Upper lobe of left lung (tissue), 6 donors: ENCODE measurements at regions not wholly inside any gene's neighbourhood (a gene's known extent, or its start where the extent isn't known, plus 50 kb on each side); places are given as distances from the start of the nearest gene placed in this dataset.
A peak's percentile ranks its signal among the peaks of the same experiment; 100 is the strongest.

ENCODE experiments used
- ATAC-seq, 2 donors: fragments of 200-7000 bp; cut with Tn5 transposase; one replicate each; pipeline ENCODE4 v1.9.1; 2022; ENCODE audit warnings: mild to moderate bottlenecking in 2 of 2, moderate library complexity in 2 of 2; ENCODE audit not compliant: low FRiP score in 2 of 2
- DNase-seq, 2 donors: peaks; one replicate each; pipeline ENCODE4 v3.0.0-alpha.2; 2019 to 2020
- H3K27ac ChIP-seq, 4 donors: fragments of 200-600 bp; sonication (generic); one replicate each; pipeline ENCODE4 v1.5.1; 2016 to 2019
- H3K27me3 ChIP-seq, 4 donors: fragments of 200-600 bp; sonication (generic); one replicate each; pipeline ENCODE4 v1.5.1; 2017 to 2019
- H3K36me3 ChIP-seq, 4 donors: fragments of 200-600 bp; sonication (generic); one replicate each; pipeline ENCODE4 v1.5.1; 2016 to 2019
- H3K4me1 ChIP-seq, 4 donors: fragments of 200-600 bp; sonication (generic); one replicate each; pipeline ENCODE4 v1.5.1; 2018 to 2019
- H3K4me3 ChIP-seq, 4 donors: fragments of 200-600 bp; sonication (generic); one replicate each; pipeline ENCODE4 v1.5.1; 2017 to 2019; ENCODE audit warnings: mild to moderate bottlenecking in 2 of 4, moderate library complexity in 1 of 4
- H3K9me3 ChIP-seq, 4 donors: fragments of 200-600 bp; sonication (generic); one replicate each; pipeline ENCODE4 v1.5.1; 2018 to 2019
- EP300 ChIP-seq, 4 donors: sonication (generic); formaldehyde crosslinking; IDR thresholded peaks; one replicate each; pipeline ENCODE4 v1.5.1; 2017; ENCODE audit warnings: antibody characterized with exemption in 4 of 4, control low read depth in 2 of 4
- POLR2A ChIP-seq, 4 donors: fragments of 450-650 bp; IDR thresholded peaks; one replicate each; pipeline ENCODE4 v1.5.1; 2016 to 2017; ENCODE audit warnings: antibody characterized with exemption in 4 of 4, mild to moderate bottlenecking in 2 of 4
- POLR2AphosphoS5 ChIP-seq, 2 donors: sonication (generic); formaldehyde crosslinking; IDR thresholded peaks; one replicate each; pipeline ENCODE4 v1.5.1; 2017; ENCODE audit warnings: antibody characterized with exemption in 2 of 2
- WGBS, 2 donors: methylation state at CpG; one replicate each; pipeline ENCODE4 v1.1.5; 2017 to 2018; 5-methylcytosine and 5-hydroxymethylcytosine counted together
- TF ChIP-seq, protein P1 (sequence below), 6 experiments: fragments of 450-650 bp in 4 of 6; fragments of 200-600 bp in 2 of 6; sonication (generic) in 2 of 6; IDR thresholded peaks; one replicate each; pipeline ENCODE4 v1.5.1; 2016 to 2019; ENCODE audit warnings: antibody characterized with exemption in 6 of 6
- donor health status: DM: no; HTN: no; CAD: no; lungs with moderate emphysema.
- donor health status: DM: no; HTN: yes; CAD: no; lungs with severe emphysema.

- Histone ChIP-seq H3K9me3 (no peaks in the 10 kb centered on the region), H3K4me3 (no peak overlapping the region), H3K27me3 (no peaks in the 10 kb centered on the region), H3K27ac (no peak overlapping the region), H3K36me3 (no peaks in the 10 kb centered on the region), H3K4me1 (peaks cover 0 to 8% (median 3%) of the 10 kb centered on the region in 4 donors)
- WGBS, 2 donors, result 33 to 34% methylated on average over 2 of the region's 2 CpGs
- no peak for TF ChIP-seq POLR2AphosphoS5 (IDR thresholded peaks at IDR 0.05)
- TF ChIP-seq, protein P1, sequence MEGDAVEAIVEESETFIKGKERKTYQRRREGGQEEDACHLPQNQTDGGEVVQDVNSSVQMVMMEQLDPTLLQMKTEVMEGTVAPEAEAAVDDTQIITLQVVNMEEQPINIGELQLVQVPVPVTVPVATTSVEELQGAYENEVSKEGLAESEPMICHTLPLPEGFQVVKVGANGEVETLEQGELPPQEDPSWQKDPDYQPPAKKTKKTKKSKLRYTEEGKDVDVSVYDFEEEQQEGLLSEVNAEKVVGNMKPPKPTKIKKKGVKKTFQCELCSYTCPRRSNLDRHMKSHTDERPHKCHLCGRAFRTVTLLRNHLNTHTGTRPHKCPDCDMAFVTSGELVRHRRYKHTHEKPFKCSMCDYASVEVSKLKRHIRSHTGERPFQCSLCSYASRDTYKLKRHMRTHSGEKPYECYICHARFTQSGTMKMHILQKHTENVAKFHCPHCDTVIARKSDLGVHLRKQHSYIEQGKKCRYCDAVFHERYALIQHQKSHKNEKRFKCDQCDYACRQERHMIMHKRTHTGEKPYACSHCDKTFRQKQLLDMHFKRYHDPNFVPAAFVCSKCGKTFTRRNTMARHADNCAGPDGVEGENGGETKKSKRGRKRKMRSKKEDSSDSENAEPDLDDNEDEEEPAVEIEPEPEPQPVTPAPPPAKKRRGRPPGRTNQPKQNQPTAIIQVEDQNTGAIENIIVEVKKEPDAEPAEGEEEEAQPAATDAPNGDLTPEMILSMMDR (IDR thresholded peaks at IDR 0.05), result no peak
- no peak for TF ChIP-seq POLR2A (IDR thresholded peaks at IDR 0.05)
- TF ChIP-seq EP300 (IDR thresholded peaks at IDR 0.05), result no peak
- ATAC-seq, result peak in 1 of 2 donors; percentile 11
- no peak for DNase-seq
These were observed 85.2 kb upstream of the ITGA4 start for GRCh38 chr2:181371782-181372645.

GRCh38 chr2:181372646-181373040 is 84.5 kb upstream of the ITGA4 start:
- no peak for DNase-seq
- Histone ChIP-seq H3K36me3 (no peaks in the 10 kb centered on the region), H3K4me1 (peaks cover 0 to 8% (median 3%) of the 10 kb centered on the region in 4 donors), H3K9me3 (no peaks in the 10 kb centered on the region), H3K27me3 (no peaks in the 10 kb centered on the region), H3K27ac (no peak overlapping the region), H3K4me3 (no peak overlapping the region)
- no peak for ATAC-seq
- TF ChIP-seq, protein P1 (IDR thresholded peaks at IDR 0.05), result no peak
- TF ChIP-seq EP300 (IDR thresholded peaks at IDR 0.05), result no peak
- no peak for TF ChIP-seq POLR2A (IDR thresholded peaks at IDR 0.05)
- TF ChIP-seq POLR2AphosphoS5 (IDR thresholded peaks at IDR 0.05), result no peak
- WGBS, 2 donors, result 62 to 72% methylated on average over 3 of the region's 3 CpGs

- DNase-seq, result no peak
- no peak for ATAC-seq
- H3K36me3 ChIP-seq, result no peaks in the 10 kb centered on the region
- H3K9me3 ChIP-seq, result no peaks in the 10 kb centered on the region
- no peak overlapping the region for H3K27ac ChIP-seq
- TF ChIP-seq, protein P1 (IDR thresholded peaks at IDR 0.05), result no peak
- no peak for TF ChIP-seq EP300 (IDR thresholded peaks at IDR 0.05)
- TF ChIP-seq POLR2AphosphoS5 (IDR thresholded peaks at IDR 0.05), result no peak
- TF ChIP-seq POLR2A (IDR thresholded peaks at IDR 0.05), result no peak
- 52 to 55% methylated on average over 8 of the region's 8 CpGs for WGBS, 2 donors
- H3K4me1 ChIP-seq, result peaks cover 0 to 8% (median 3%) of the 10 kb centered on the region in 4 donors
- H3K4me3 ChIP-seq, result no peak overlapping the region
- H3K27me3 ChIP-seq, result no peaks in the 10 kb centered on the region
These were observed 82.2 kb upstream of the ITGA4 start for GRCh38 chr2:181374781-181375675.

DNA sequence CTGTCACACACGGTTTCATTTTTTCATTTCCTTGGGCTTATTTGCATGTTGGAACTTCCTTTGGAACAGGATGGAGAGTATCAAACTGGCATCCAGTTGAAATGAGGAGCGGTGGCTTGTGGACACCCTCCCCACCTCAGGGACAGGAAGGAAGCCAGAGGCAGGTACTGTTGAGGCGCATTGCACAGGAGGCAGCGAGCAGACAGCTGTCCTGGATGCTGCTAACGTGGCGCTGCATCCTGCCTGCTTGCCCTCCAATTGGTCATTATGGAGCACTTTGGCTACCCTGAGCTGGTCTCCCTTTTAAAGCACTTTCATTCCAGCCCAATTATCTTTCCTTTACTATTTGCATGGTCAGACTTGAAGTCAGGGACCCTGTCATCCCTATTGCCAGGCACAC is 80.7 kb upstream of the ITGA4 start:
- Histone ChIP-seq H3K36me3 (no peaks in the 10 kb centered on the region), H3K4me1 (peaks cover 0 to 8% (median 3%) of the 10 kb centered on the region in 4 donors), H3K9me3 (no peaks in the 10 kb centered on the region), H3K4me3 (no peak overlapping the region), H3K27ac (no peak overlapping the region), H3K27me3 (no peaks in the 10 kb centered on the region)
- TF ChIP-seq EP300 (IDR thresholded peaks at IDR 0.05), result no peak
- TF ChIP-seq, protein P1 (IDR thresholded peaks at IDR 0.05), result no peak
- no peak for TF ChIP-seq POLR2A (IDR thresholded peaks at IDR 0.05)
- TF ChIP-seq POLR2AphosphoS5 (IDR thresholded peaks at IDR 0.05), result no peak
- WGBS, 2 donors, result 72 to 83% methylated on average over 6 of the region's 6 CpGs
- ATAC-seq, result no peak
- DNase-seq, result peak in 1 of 2 donors; percentile 1
